WTC11 (cell line): ENCODE measurements at regions not wholly inside any gene's neighbourhood (a gene's known extent, or its start where the extent isn't known, plus 50 kb on each side); places are given as distances from the start of the nearest gene placed in this dataset.

Experiments
- ATAC-seq: fragments of 200-7000 bp; cut with Tn5 transposase; 2 replicates; pipeline ENCODE4 v1.10.0; 2021; ENCODE audit warnings: mild to moderate bottlenecking, moderate library complexity
- CTCF ChIA-PET: fragments of 300-600 bp; sonication (Branson Sonifier 250); formaldehyde crosslinking; loops from one replicate; lab custom pipeline; 2021; ENCODE audit warnings: antibody characterized with exemption; lab: Charles Lee
- POLR2A ChIA-PET: fragments of 350-600 bp; sonication (Branson Sonifier 250); formaldehyde crosslinking; loops from one replicate; lab custom pipeline; 2021; ENCODE audit warnings: antibody characterized with exemption; lab: Charles Lee
- DNase-seq: peaks from one replicate; pipeline ENCODE4 v3.0.0; 2021; ENCODE audit warnings: low spot score
- H3K27ac Mint-ChIP-seq: 2 replicates; pipeline ENCODE4 v1.8.0; 2021; ENCODE audit warnings: mixed read lengths
- H3K27me3 Mint-ChIP-seq: 2 replicates; pipeline ENCODE4 v1.8.0; 2021; ENCODE audit warnings: low read depth, mild to moderate bottlenecking, moderate library complexity, mixed read lengths
- H3K36me3 Mint-ChIP-seq: 2 replicates; pipeline ENCODE4 v1.8.0; 2021; ENCODE audit warnings: mixed read lengths
- H3K4me1 Mint-ChIP-seq: 2 replicates; pipeline ENCODE4 v1.8.0; 2022; ENCODE audit warnings: mixed read lengths
- H3K4me3 Mint-ChIP-seq: 2 replicates; pipeline ENCODE4 v1.8.0; 2021; ENCODE audit warnings: mild to moderate bottlenecking, moderate library complexity, mixed read lengths
- H3K9me3 Mint-ChIP-seq: 2 replicates; pipeline ENCODE4 v1.8.0; 2021; ENCODE audit warnings: mixed read lengths
- CBFB ChIP-seq: sonication (generic); formaldehyde crosslinking; IDR thresholded peaks from 2 replicates; pipeline ENCODE4 v1.8.1; 2022; ENCODE audit warnings: mild to moderate bottlenecking, low read depth, missing genetic modification reagents
- EMX1 ChIP-seq: fragments of 250-450 bp; sonication (Bioruptor Pico); IDR thresholded peaks from 2 replicates; pipeline ENCODE4 v1.8.0; 2021; ENCODE audit warnings: mild to moderate bottlenecking
- ESRRA ChIP-seq: sonication (generic); formaldehyde crosslinking; IDR thresholded peaks from 2 replicates; pipeline ENCODE4 v1.8.1; 2022; ENCODE audit warnings: mild to moderate bottlenecking, missing genetic modification reagents, borderline replicate concordance
- GABPB1 ChIP-seq: sonication (generic); formaldehyde crosslinking; IDR thresholded peaks from 2 replicates; pipeline ENCODE4 v1.8.1; 2023; ENCODE audit warnings: mild to moderate bottlenecking, missing genetic modification reagents
- GRHL2 ChIP-seq: fragments of 250-450 bp; sonication (Bioruptor Pico); IDR thresholded peaks from 2 replicates; pipeline ENCODE4 v1.8.0; 2022; ENCODE audit warnings: mild to moderate bottlenecking, moderate library complexity; ENCODE audit not compliant: insufficient replicate concordance, severe bottlenecking
- MLX ChIP-seq: sonication (generic); formaldehyde crosslinking; IDR thresholded peaks from 2 replicates; pipeline ENCODE4 v1.8.1; 2023; ENCODE audit warnings: mild to moderate bottlenecking, missing genetic modification reagents, moderate library complexity
- NR2C2 ChIP-seq: sonication (generic); formaldehyde crosslinking; IDR thresholded peaks from 2 replicates; pipeline ENCODE4 v1.8.0; 2022; ENCODE audit warnings: mild to moderate bottlenecking, missing genetic modification reagents
- NR3C1 ChIP-seq: sonication (generic); formaldehyde crosslinking; conservative IDR thresholded peaks from 2 replicates; pipeline ENCODE4 v1.8.1; 2023; ENCODE audit warnings: low read depth, mild to moderate bottlenecking, missing genetic modification reagents
- OVOL2 ChIP-seq: fragments of 250-450 bp; sonication (Bioruptor Pico); IDR thresholded peaks from 2 replicates; pipeline ENCODE4 v1.9.0; 2021; ENCODE audit warnings: mild to moderate bottlenecking, borderline replicate concordance
- PRRX2 ChIP-seq: fragments of 250-450 bp; sonication (Bioruptor Pico); IDR thresholded peaks from 2 replicates; pipeline ENCODE4 v1.8.0; 2021; ENCODE audit warnings: mild to moderate bottlenecking
- SP1 ChIP-seq: sonication (generic); formaldehyde crosslinking; conservative IDR thresholded peaks from 2 replicates; pipeline ENCODE4 v1.8.1; 2022; ENCODE audit warnings: missing genetic modification reagents
- STAT6 ChIP-seq: sonication (generic); formaldehyde crosslinking; conservative IDR thresholded peaks from 2 replicates; pipeline ENCODE4 v1.8.1; 2023; ENCODE audit warnings: mild to moderate bottlenecking, low read depth, missing genetic modification reagents, moderate library complexity
- ZNF281 ChIP-seq: sonication (generic); formaldehyde crosslinking; IDR thresholded peaks from 2 replicates; pipeline ENCODE4 v1.8.0; 2023; ENCODE audit warnings: mild to moderate bottlenecking, missing genetic modification reagents
- ZNF416 ChIP-seq: fragments of 250-450 bp; sonication (Bioruptor Pico); IDR thresholded peaks from 2 replicates; pipeline ENCODE4 v1.9.0; 2021; ENCODE audit warnings: mild to moderate bottlenecking, inconsistent platforms
- ZNF532 ChIP-seq: fragments of 250-450 bp; sonication (Bioruptor Pico); IDR thresholded peaks from 2 replicates; pipeline ENCODE4 v1.9.0; 2021; ENCODE audit warnings: mild to moderate bottlenecking, borderline replicate concordance
- ZNF671 ChIP-seq: fragments of 250-450 bp; sonication (Bioruptor Pico); IDR thresholded peaks from 2 replicates; pipeline ENCODE4 v1.8.0; 2021; ENCODE audit warnings: mild to moderate bottlenecking
- TF ChIP-seq, protein P1 (sequence below): sonication (generic); formaldehyde crosslinking; IDR thresholded peaks from 2 replicates; pipeline ENCODE4 v1.8.1; 2023; ENCODE audit warnings: mild to moderate bottlenecking, missing genetic modification reagents, moderate library complexity
- TF ChIP-seq, protein P2 (sequence below): sonication (generic); formaldehyde crosslinking; IDR thresholded peaks from 2 replicates; pipeline ENCODE4 v1.8.1; 2023; ENCODE audit warnings: mild to moderate bottlenecking, moderate library complexity, missing genetic modification reagents
- TF ChIP-seq, protein P3 (sequence below): sonication (generic); formaldehyde crosslinking; IDR thresholded peaks from 2 replicates; pipeline ENCODE4 v1.8.1; 2023; ENCODE audit warnings: mild to moderate bottlenecking, missing genetic modification reagents

- TF ChIP-seq ZNF671 (CRISPR knock-in tag) (no peak), MLX (no peak), GRHL2 (CRISPR knock-in tag) (no peak), OVOL2 (CRISPR knock-in tag) (no peak), SP1 (no peak), GABPB1 (no peak)
- ATAC-seq (no peak), DNase-seq (no peak)
- Mint-ChIP-seq H3K9me3 (peaks cover 6% of the 10 kb centered on the region), H3K36me3 (peaks cover 4% of the 10 kb centered on the region; the same call in 1 of the 2 replicates), H3K27me3 (no peaks in the 10 kb centered on the region), H3K4me1 (peaks cover 2% of the 10 kb centered on the region; the same call in 1 of the 2 replicates), H3K4me3 (no peak overlapping the region), H3K27ac (no peak overlapping the region)
- CTCF ChIA-PET: interaction anchor here (0.8 to 1.5 kb wide), 2 partner anchors 16 kb away, joined by 3 to 9 read pairs; no protein-coding TSS in a partner anchor
- POLR2A ChIA-PET: no interaction called here
These were observed 155.8 kb upstream of the ATP11B start for GRCh38 chr3:182637350-182638110.

DNA sequence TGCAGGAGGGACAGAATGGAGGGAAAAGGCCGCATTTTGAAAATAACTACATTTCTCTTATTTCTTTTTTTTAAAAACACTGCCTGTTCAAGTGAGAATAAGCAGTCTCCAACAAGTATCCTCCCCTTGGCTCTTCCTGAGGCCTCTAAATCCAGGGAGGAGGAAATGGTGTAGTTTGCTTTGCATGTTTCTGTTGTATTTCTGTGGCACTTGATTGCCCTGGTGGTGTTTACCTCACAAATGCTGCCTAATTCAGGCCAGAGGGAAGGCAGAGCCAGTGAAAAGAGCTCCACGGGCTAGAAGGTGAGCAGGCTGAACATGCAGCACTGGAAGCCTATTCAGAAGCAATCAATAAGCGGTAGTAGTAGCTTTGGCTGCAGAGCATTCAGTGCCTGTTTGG, 149.3 kb upstream of the ATP11B start:
- CTCF ChIA-PET: no interaction called here
- H3K36me3 Mint-ChIP-seq: peaks cover 4% of the 10 kb centered on the region; the same call in 1 of the 2 replicates
- H3K9me3 Mint-ChIP-seq: peaks cover 6% of the 10 kb centered on the region
- H3K27ac Mint-ChIP-seq: no peak overlapping the region
- no peak for TF ChIP-seq PRRX2 (CRISPR knock-in tag)
- TF ChIP-seq ESRRA (CRISPR knock-in tag): no peak
- TF ChIP-seq ZNF416 (CRISPR knock-in tag): no peak
- TF ChIP-seq, protein P1, sequence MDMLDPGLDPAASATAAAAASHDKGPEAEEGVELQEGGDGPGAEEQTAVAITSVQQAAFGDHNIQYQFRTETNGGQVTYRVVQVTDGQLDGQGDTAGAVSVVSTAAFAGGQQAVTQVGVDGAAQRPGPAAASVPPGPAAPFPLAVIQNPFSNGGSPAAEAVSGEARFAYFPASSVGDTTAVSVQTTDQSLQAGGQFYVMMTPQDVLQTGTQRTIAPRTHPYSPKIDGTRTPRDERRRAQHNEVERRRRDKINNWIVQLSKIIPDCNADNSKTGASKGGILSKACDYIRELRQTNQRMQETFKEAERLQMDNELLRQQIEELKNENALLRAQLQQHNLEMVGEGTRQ: no peak
- TF ChIP-seq CBFB (CRISPR knock-in tag): no peak
- no peak for TF ChIP-seq NR3C1
- no peak for TF ChIP-seq ZNF281
- TF ChIP-seq, protein P2, sequence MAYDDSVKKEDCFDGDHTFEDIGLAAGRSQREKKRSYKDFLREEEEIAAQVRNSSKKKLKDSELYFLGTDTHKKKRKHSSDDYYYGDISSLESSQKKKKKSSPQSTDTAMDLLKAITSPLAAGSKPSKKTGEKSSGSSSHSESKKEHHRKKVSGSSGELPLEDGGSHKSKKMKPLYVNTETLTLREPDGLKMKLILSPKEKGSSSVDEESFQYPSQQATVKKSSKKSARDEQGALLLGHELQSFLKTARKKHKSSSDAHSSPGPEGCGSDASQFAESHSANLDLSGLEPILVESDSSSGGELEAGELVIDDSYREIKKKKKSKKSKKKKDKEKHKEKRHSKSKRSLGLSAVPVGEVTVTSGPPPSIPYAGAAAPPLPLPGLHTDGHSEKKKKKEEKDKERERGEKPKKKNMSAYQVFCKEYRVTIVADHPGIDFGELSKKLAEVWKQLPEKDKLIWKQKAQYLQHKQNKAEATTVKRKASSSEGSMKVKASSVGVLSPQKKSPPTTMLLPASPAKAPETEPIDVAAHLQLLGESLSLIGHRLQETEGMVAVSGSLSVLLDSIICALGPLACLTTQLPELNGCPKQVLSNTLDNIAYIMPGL (CRISPR knock-in tag): no peak
- no peak for TF ChIP-seq ZNF532 (CRISPR knock-in tag)
- TF ChIP-seq EMX1: no peak
- TF ChIP-seq NR2C2 (CRISPR knock-in tag): no peak
- TF ChIP-seq STAT6 (CRISPR knock-in tag): no peak
- TF ChIP-seq, protein P3, sequence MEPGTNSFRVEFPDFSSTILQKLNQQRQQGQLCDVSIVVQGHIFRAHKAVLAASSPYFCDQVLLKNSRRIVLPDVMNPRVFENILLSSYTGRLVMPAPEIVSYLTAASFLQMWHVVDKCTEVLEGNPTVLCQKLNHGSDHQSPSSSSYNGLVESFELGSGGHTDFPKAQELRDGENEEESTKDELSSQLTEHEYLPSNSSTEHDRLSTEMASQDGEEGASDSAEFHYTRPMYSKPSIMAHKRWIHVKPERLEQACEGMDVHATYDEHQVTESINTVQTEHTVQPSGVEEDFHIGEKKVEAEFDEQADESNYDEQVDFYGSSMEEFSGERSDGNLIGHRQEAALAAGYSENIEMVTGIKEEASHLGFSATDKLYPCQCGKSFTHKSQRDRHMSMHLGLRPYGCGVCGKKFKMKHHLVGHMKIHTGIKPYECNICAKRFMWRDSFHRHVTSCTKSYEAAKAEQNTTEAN (CRISPR knock-in tag): no peak
- TF ChIP-seq, all 79 proteins: peak for 0
- Mint-ChIP-seq H3K4me1 (0 out of 2 replicates have a peak, but pooled peaks cover 3% of the 10 kb centered on the region), H3K27me3 (no peaks in the 10 kb centered on the region), H3K4me3 (no peak overlapping the region)
- no peak for ATAC-seq
- POLR2A ChIA-PET: no interaction called here
- DNase-seq: no peak
